HG02642 (cell line): ENCODE measurements at regions not wholly inside any gene's neighbourhood (a gene's known extent, or its start where the extent isn't known, plus 50 kb on each side); places are given as distances from the start of the nearest gene placed in this dataset.
"Not testable (repeated sequence)": the region's sequence is repeated elsewhere in the genome, so short reads cannot be mapped to it uniquely, and the experiment has no call there.

ENCODE experiments used
- ATAC-seq: cut with Tn5 transposase; IDR thresholded peaks from one replicate; pipeline ENCODE4 v1.9.1; 2021; ENCODE audit warnings: mild to moderate bottlenecking; ENCODE audit not compliant: unreplicated experiment, poor library complexity

GRCh38 chr1:10935724-10936123 is 76.7 kb upstream of the TARDBP start:
- ATAC-seq, result no peak

GRCh38 chr1:10936998-10937901 is 75.2 kb upstream of the TARDBP start:
- no peak for ATAC-seq

GRCh38 chr1:10938741-10939417 is 73.6 kb upstream of the TARDBP start:
- ATAC-seq, result no peak

DNA sequence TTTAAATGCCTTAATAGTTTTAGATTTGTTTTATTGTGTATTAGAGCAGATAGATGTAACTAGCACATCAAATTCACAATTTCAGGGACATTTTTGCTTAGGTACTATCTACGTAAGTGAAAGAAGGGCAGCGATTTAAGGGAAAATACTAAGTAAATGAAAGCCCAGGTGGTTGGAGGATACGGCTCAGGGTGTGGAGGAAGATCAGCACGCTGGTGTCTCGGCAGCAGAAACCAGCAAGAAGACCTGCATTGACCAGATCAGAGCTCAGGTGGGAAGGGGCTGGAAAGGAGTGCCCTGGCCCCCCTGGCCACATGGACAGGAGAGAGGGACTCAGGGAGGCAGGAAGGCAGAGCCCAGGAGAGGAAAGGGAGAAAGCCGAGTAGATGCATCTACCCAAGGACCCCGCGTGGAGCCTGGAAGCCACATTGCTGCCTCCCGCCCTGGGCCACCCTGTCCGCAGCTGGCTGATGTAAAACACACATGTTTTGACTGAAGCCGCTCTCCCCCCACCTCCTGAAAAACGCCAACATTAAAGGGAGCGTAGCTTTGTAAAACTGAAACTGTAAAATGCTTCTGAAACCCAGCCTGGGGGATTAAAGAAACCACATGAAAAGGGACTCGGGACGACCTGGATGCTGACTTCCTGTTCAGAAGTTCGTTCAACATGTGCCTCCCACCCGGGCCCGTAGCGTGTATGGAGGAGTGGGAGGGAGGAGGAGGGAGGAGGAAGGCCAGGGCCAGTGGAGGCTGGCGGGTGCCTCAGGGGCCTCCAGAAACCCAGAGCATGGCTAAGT is 72.6 kb upstream of the TARDBP start:
- peak; percentile 62 for ATAC-seq

DNA sequence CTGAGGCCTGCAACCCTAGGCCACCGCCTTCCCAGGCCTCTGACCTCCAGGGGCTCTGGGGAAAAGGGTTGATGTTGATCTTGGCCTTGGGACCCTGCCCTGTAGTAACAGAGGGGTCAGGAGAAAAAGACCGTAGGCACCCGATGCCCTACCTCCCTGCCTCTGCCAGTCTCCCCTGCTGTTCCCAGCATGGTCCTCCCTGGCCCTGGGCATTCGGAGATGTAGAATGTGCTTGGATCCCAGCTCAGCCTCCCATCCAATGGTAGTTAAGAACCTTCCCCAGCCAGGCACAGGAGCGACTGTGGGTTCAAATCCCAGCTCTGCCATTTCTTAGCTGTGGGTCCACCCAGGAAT is 72.0 kb upstream of the TARDBP start:
- ATAC-seq, result no peak

- ATAC-seq, result no peak
These were observed 71.6 kb upstream of the TARDBP start for GRCh38 chr1:10940838-10941237.

DNA sequence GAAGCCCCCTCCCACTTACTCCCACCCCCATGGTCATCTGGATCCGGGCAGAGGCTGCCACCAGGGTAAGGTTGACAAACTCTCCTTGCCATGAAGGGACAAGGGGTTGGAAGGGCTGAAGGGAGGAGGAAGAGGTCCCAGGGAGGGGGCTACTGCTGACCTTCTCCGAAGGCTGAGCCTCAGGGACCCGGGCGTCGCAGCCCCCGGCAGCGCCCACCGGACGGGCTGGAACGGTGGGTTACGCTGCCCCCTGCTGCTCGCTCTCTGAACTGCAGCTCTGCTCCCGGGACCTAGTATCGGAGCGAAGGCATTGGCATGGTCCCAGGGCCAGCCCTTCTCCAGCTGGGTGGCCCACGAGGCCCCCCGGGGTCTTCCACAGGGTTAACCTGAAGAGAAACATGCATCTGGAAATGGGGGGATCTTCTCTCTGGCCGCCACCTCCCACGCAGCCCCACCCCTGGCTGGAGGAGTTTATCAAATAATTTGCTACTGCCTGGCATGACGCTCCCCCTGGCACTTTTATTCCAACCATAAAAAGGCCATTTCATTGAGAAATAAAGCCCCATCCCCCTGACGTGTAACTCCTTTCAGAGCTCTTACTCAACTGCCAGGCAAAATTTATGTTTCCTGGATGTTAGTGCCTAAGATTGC is 70.4 kb upstream of the TARDBP start:
- ATAC-seq, result no peak

GRCh38 chr1:10942542-10942912 is 69.9 kb upstream of the TARDBP start:
- ATAC-seq, result no peak

DNA sequence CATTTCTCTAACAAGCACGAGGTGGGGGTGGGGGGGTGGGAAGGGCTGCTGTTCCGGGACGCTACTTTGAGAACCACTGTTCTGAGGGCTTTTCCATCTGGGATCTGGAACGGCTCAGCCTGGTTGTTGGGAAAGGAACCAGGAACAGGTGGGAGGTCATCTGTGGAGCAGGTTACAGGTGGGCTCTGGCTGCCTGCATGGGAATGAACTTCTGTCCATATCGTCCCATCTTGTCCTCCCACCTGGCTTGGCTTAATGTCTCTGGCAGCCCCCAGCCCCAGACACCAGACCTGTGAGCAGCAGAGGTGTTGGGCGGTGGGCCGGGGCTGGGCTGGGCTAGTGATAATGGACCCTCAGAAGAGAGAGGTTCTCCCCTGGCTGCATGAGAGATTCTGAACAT is 69.4 kb upstream of the TARDBP start:
- no peak for ATAC-seq

- ATAC-seq, result no peak
These were observed 68.3 kb upstream of the TARDBP start for GRCh38 chr1:10943991-10944730.

DNA sequence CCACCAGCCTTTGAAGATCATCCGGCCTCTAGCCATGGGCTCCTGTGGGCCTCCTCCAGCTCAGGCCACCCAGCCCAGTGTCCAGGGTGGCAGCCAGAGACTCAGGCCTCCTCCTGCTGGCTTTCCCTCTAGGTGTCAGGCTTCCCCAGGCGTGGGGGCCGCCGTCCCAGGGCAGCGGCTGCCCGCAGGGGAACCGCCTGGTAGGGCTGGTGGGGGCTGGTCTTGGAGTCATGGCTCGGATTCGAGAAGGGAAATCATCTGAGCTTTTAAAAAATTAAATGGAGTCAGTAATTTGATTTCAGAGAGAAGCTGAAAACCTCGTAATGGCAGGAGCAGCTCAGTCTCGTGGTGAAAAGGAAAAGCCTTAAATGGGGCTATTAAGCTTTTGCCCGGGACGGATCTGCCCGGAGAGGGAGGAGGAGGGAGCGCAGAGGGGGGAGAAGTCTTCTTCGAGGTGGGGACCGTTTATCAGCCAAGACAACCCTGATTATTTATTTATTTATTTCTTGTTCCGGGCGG is 66.4 kb upstream of the TARDBP start:
- ATAC-seq, result no peak

DNA sequence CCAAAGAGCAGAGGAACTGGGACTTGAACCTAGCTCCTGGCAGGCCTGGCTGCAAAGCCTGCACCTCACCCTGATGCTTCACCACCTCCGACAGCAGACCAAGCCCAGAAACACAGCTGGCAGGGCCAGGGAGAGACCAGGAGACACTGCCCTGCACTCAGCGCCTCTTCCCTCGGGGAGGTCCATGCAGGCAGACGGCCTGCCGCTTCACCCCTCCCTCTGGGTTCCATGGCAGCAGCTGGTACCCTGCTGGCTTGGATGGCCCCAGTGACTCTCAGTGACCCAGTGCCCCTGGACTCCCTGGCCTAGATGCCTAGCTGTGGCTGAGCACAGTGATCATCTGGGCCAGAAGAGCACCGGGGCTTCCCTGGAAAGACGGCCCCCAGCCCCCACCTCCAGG is 65.3 kb upstream of the TARDBP start:
- no peak for ATAC-seq

DNA sequence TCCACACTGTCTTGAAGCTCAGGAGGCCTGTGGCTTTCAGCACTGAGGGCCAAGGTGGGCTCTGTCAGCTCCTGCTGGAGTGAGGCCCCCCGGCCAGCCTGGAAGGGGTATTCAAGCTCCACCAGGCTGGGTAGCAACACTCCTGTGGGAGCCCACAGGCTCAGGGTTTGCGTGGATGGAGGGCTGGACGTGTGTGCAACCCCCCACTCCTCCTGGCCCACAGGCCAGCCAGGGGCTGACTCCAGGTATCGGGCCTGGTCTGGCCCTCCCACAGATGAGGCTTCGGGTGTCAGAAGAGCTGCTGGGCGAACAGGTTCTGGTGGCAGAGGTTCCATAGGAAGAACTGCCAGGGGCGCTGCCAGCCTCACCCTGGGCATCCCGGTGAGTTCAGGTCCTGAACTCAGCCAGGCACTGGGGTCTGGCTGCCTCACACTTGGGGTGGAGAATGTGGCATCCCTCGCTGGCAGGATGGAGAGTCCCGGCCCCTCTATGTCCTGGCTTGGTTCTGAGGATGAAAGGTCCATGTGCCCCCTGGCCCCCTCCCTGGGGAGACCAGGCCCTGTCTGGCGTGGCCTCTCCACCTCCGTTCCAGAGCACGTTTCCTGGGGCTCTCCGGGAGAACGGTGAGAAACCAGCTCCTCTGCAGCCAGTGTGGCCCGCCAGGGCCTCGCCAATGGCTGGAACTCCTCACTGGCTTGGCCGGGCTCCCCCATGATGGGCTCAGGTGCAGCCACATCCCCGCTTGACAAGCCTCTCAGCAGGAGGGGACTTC is 64.6 kb upstream of the TARDBP start:
- no peak for ATAC-seq

DNA sequence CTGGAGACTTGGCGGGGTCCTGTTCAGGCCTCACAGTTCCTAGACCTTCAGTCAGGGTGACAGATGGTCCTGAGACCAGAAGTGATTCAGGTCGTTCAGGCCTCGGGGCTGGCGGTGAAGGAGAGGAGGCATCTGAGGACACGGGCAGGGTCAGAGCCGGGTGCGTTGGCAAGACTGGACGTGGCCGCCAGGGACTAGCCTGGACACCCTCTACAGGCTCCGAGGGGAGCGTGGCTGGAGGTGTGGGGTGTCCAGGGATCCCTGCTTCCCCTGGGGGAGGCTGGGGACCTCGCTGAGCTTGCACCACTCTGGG is 64.0 kb upstream of the TARDBP start:
- ATAC-seq, result no peak

GRCh38 chr1:10950316-10951172 is 61.9 kb upstream of the TARDBP start:
- no peak for ATAC-seq

GRCh38 chr1:10951298-10951697 is 61.2 kb upstream of the TARDBP start:
- not testable (repeated sequence) for ATAC-seq

GRCh38 chr1:10951961-10952360 is 60.5 kb upstream of the TARDBP start:
- no peak for ATAC-seq

DNA sequence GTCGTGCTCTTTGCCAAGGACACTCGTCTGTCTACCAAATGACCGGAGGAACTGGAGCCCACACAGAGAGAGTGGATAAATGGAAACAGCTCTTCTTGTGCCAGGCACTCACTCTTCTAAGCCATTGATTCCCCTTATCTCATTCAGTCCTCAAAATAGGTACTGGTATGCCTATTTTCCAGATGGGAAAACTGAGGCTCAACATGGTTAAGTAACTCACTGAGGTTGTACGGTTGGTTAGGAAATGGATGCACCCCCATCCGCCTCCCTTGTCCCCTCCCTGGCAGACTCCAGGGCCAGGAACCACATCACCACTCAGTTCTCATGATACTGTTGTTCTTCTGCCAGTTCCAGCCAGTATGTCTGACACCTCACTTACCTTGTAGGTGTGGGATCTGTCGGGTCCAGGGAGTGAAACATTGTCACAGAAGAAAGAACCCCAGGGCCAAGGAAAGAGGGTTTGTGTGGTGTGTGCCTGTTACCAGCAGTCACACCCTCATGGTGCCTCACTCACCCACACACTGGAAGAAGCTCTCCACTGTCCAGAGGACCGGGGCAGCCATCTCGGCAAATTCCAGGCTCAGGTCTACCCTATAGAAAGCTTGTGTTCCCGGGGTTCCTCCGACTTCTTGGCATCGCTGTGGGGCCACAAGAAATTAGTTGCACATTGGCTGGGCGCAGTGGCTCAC is 58.8 kb upstream of the TARDBP start:
- ATAC-seq, result no peak
